GM18505 (cell line): ENCODE measurements at regions not wholly inside any gene's neighbourhood (a gene's known extent, or its start where the extent isn't known, plus 50 kb on each side); places are given as distances from the start of the nearest gene placed in this dataset.

ENCODE experiments used
- ATAC-seq: cut with Tn5 transposase; IDR thresholded peaks from one replicate; pipeline ENCODE4 v1.9.1; 2021; ENCODE audit not compliant: unreplicated experiment
- POLR2A ChIP-seq: IDR thresholded peaks from 4 replicates; pipeline ENCODE4 v1.6.1; 2011; ENCODE audit warnings: borderline replicate concordance; ENCODE audit not compliant: insufficient read depth, insufficient read length; ENCODE audit errors: extremely low read depth

- TF ChIP-seq POLR2A: no peak
- ATAC-seq: no peak
Observed at GRCh38 chr7:41885748-41886147, 182.9 kb upstream of the INHBA start.

- no peak for ATAC-seq
Observed at GRCh38 chr7:41885078-41885477, 182.2 kb upstream of the INHBA start.

GRCh38 chr7:41882745-41883420 lies 180.0 kb upstream of the INHBA start:
- peak; percentile 30 for ATAC-seq
- TF ChIP-seq POLR2A: no peak

More at GRCh38 chr7:41885078-41885477, 182.2 kb upstream of the INHBA start:
- no peak for TF ChIP-seq POLR2A

GRCh38 chr7:41882256-41882655 lies 179.4 kb upstream of the INHBA start:
- ATAC-seq: peak; percentile 7
- TF ChIP-seq POLR2A: no peak

GRCh38 chr7:41881331-41882130 lies 178.6 kb upstream of the INHBA start:
- ATAC-seq: peak; percentile 93
- TF ChIP-seq POLR2A: no peak

GRCh38 chr7:41880107-41880506 lies 177.2 kb upstream of the INHBA start:
- no peak for TF ChIP-seq POLR2A
- ATAC-seq: no peak

GRCh38 chr7:41879403-41879802 lies 176.5 kb upstream of the INHBA start:
- no peak for ATAC-seq
- TF ChIP-seq POLR2A: no peak

GRCh38 chr7:41878309-41879295 lies 175.7 kb upstream of the INHBA start:
- TF ChIP-seq POLR2A: no peak
- ATAC-seq: no peak

- no peak for ATAC-seq
- no peak for TF ChIP-seq POLR2A
Observed at GRCh38 chr7:41877118-41877517, 174.2 kb upstream of the INHBA start.

- TF ChIP-seq POLR2A: no peak
- no peak for ATAC-seq
Observed at GRCh38 chr7:41875513-41875912, 172.6 kb upstream of the INHBA start.

GRCh38 chr7:41874201-41874785 lies 171.4 kb upstream of the INHBA start:
- no peak for ATAC-seq
- no peak for TF ChIP-seq POLR2A

GRCh38 chr7:41873741-41874140 lies 170.9 kb upstream of the INHBA start:
- no peak for TF ChIP-seq POLR2A
- ATAC-seq: no peak

- no peak for ATAC-seq
- TF ChIP-seq POLR2A: no peak
Observed at GRCh38 chr7:41872966-41873365, 170.1 kb upstream of the INHBA start.
